ENCODE measurements at regions not wholly inside any gene's neighbourhood (a gene's known extent, or its start where the extent isn't known, plus 50 kb on each side); places are given as distances from the start of the nearest gene placed in this dataset.
"Not testable (repeated sequence)": the region's sequence is repeated elsewhere in the genome, so short reads cannot be mapped to it uniquely, and the experiment has no call there.

- Mint-ChIP-seq H3K27ac (no peak overlapping the region), H3K4me1 (no peaks in the 10 kb centered on the region), H3K4me3 (no peak overlapping the region), H3K36me3 (no peaks in the 10 kb centered on the region), H3K9me3 (peaks cover 12% of the 10 kb centered on the region)
- ATAC-seq = no peak
- no peak for DNase-seq (ENCODE audit: low spot score in 2 of 2)
Observed at GRCh38 chr4:188778905-188779304, 639.7 kb downstream of the TRIML1 start.

DNA sequence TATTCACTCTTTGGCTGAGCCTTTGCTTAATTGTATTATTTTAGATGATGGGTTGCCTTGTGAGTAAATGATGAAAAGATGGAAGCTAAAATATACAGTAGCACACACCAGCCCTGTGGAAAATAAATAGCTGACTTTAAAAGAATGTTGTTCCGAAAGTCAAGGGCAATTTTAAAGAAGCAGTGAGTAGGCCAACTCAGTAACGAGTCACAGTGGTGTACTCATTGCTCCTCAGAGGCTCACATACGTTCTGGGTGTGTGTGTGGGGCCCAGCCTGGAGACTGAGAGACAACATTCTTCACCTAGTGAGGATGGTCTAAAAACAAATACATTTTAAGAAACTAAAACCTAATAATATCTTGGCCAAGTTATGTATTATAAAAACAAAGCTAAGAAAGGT, 640.3 kb downstream of the TRIML1 start:
- H3K27ac Mint-ChIP-seq = no peak overlapping the region

DNA sequence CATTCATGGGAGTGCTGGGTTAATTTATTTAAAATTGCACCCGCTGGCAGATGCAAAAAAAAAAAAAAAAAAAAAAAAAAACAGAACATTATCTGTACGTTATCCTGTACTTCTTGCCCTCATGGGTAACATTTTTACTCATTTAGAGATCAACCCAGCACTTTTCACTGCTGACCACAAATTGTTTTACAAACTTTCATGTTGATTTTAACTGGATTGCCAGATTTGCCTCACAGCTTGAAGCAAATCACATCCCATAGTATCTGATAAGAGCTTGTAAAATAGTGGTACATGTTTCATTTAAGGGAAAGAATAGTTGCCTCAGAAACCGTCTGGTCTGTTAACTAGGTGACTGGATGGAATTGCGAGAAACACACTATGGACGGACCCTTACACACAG, 640.8 kb downstream of the TRIML1 start:
- ATAC-seq (no peak), DNase-seq (ENCODE audit: low spot score in 2 of 2) (no peak)
- Mint-ChIP-seq H3K9me3 (peaks cover 9% of the 10 kb centered on the region), H3K36me3 (no peaks in the 10 kb centered on the region), H3K4me1 (no peaks in the 10 kb centered on the region), H3K4me3 (no peak overlapping the region), H3K27ac (no peak overlapping the region)

More for the DNA sequence above, 640.3 kb downstream of the TRIML1 start:
- Mint-ChIP-seq H3K4me3 (no peak overlapping the region), H3K36me3 (no peaks in the 10 kb centered on the region), H3K4me1 (no peaks in the 10 kb centered on the region), H3K9me3 (peaks cover 9% of the 10 kb centered on the region)
- DNase-seq (ENCODE audit: low spot score in 2 of 2) (no peak), ATAC-seq (no peak)

DNA sequence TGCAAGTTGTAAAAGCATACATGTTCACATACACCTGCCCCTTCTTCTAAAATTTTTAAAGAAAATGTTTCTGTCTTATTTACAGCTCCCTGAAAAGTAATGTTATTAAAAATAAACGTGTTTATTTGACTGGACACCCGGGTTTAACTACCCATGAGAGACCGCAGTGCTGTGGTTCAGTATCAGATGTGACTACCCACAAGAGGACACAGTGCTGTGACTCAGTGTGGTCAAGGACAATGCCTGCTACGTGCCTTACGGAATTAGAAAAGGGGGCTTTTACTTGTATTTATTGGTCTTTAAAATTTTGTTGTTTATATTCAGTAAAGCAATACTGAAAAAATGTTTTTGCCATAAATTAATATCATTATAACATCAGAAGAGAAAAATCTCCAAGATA, 641.4 kb downstream of the TRIML1 start:
- ATAC-seq = no peak
- H3K4me1 Mint-ChIP-seq = no peaks in the 10 kb centered on the region
- peaks cover 11% of the 10 kb centered on the region for H3K9me3 Mint-ChIP-seq
- DNase-seq (ENCODE audit: low spot score in 2 of 2) = no peak
- no peaks in the 10 kb centered on the region for H3K36me3 Mint-ChIP-seq
- H3K4me3 Mint-ChIP-seq = no peak overlapping the region
- no peak overlapping the region for H3K27ac Mint-ChIP-seq

GRCh38 chr4:188781655-188782054, 642.4 kb downstream of the TRIML1 start:
- no peak overlapping the region for H3K4me3 Mint-ChIP-seq
- DNase-seq (ENCODE audit: low spot score in 2 of 2) (no peak), ATAC-seq (no peak)
- H3K36me3 Mint-ChIP-seq = no peaks in the 10 kb centered on the region
- no peak overlapping the region for H3K27ac Mint-ChIP-seq
- H3K4me1 Mint-ChIP-seq = no peaks in the 10 kb centered on the region
- H3K9me3 Mint-ChIP-seq = peaks cover 11% of the 10 kb centered on the region

DNA sequence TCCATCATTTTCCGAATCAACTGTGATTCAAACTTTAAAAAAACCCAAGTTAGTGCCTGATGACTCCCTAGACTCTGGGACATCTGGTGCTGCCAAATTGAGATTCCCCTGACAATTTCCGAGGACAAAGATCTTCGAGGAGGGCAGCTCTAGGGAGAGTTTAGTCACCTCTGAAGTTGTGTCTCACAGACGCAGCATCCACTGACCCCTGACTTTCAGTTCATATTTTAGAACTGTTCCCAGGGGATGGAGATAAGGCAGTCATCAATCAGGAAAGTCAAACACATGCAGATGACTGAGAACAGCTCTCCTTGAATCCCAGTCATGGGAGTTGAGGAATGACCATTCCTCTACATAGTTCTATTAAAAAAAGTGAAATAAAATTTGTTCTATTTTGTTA, 643.9 kb downstream of the TRIML1 start:
- Mint-ChIP-seq H3K9me3 (peaks cover 12% of the 10 kb centered on the region), H3K4me3 (no peak overlapping the region), H3K4me1 (no peaks in the 10 kb centered on the region), H3K27ac (no peak overlapping the region), H3K36me3 (no peaks in the 10 kb centered on the region)
- ATAC-seq (no peak), DNase-seq (ENCODE audit: low spot score in 2 of 2) (no peak)

DNA sequence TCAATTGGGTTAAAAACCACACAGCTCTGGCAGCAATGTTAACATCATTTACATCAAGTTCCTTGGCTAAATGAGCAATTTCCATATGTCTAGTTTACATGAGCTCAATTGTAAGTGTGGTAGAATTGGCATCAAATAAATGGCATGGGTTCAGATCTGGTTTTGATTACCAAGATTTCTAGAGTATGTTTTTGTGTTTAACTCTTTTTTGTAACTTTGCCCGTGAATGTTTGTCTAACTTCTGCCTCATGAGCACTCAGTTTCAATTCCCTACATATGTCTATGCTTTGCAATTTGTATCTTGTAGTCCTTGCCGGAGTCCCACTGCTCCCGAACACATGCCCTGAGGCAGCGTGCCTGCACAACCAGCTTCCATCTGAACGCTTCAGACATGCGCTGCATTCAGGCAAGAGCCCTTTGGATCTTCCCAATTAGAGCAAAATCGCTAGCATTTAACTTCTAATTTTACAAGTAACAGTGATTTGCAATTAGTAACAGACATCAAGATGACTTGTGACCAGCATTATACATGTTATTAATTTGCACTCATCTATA, 644.4 kb downstream of the TRIML1 start:
- H3K36me3 Mint-ChIP-seq = no peaks in the 10 kb centered on the region
- H3K4me1 Mint-ChIP-seq = no peaks in the 10 kb centered on the region
- peaks cover 12% of the 10 kb centered on the region for H3K9me3 Mint-ChIP-seq
- no peak overlapping the region for H3K27ac Mint-ChIP-seq
- DNase-seq (ENCODE audit: low spot score in 2 of 2) (no peak), ATAC-seq (no peak)
- no peak overlapping the region for H3K4me3 Mint-ChIP-seq

DNA sequence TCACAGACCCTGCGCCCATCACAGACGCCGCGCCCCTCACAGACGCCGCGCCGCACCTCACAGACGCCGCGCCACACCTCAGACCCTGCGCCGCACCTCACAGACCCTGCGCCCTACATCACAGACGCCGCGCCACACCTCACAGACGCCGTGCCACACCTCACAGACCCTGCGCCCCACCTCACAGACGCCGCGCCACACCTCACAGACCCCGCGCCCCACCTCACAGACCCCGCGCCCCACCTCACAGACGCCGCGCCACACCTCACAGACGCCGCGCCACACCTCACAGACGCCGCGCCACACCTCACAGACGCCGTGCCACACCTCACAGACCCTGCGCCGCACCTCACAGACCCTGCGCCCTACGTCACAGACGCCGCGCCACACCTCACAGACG, 657.4 kb downstream of the TRIML1 start:
- not testable (repeated sequence) for H3K27ac Mint-ChIP-seq; H3K4me3 Mint-ChIP-seq; DNase-seq (ENCODE audit: low spot score in 2 of 2); H3K4me1 Mint-ChIP-seq; ATAC-seq; H3K36me3 Mint-ChIP-seq
- peaks cover 13% of the 10 kb centered on the region for H3K9me3 Mint-ChIP-seq

DNA sequence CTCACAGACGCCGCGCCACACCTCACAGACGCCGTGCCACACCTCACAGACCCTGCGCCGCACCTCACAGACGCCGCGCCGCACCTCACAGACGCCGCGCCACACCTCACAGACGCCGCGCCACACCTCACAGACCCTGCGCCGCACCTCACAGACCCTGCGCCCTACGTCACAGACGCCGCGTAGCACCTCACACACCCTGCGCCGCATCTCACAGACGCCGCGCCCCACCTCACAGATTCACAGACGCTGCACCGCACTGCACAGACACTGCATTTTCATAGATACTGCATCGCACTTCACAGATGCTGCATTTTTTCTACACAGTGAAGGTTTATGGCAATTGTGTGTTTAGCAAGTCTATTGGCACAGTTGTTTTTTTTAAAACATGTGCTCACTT, 657.8 kb downstream of the TRIML1 start:
- H3K27ac Mint-ChIP-seq; H3K4me1 Mint-ChIP-seq; DNase-seq (ENCODE audit: low spot score in 2 of 2); H3K36me3 Mint-ChIP-seq; H3K4me3 Mint-ChIP-seq; ATAC-seq: not testable (repeated sequence)
- peaks cover 13% of the 10 kb centered on the region for H3K9me3 Mint-ChIP-seq

DNA sequence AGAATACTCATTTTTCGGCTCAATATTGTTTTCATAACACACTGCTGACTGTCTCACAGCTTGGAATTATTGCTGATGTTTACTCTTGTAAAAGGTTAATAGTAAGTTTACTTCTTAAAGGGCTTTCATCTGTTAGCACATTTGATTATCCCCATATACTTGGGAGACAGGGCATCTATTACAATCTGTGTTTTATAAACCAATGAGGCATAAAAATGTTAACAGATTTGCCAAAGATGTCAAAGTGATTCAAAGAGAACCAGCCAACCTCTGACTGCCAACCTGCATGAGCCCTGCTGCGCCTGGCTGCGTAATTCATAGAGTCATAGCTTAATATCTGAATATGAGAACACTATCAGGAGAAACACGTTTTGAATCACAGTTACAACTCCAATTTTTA, 665.6 kb downstream of the TRIML1 start:
- ATAC-seq (no peak), DNase-seq (ENCODE audit: low spot score in 2 of 2) (no peak)
- Mint-ChIP-seq H3K4me3 (no peak overlapping the region), H3K27ac (no peak overlapping the region), H3K36me3 (no peaks in the 10 kb centered on the region), H3K9me3 (peaks cover 14% of the 10 kb centered on the region), H3K4me1 (no peaks in the 10 kb centered on the region)

DNA sequence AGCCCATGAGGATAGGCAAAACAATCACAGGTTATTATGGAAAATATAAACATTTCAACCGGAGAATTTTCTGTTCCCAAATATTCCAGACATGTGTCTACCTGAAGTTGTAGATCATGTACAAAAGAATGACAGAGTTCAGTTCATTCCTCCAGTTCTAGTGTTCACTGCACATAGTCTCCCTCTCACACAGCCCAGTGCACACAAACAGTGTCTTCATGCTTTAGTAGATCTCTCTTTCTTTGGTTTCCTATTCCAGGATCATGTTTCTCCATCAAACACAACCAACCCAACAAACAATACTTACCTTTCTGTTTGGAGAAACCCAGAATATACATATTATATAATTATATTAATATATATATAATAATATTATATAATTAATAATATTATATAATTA, 671.9 kb downstream of the TRIML1 start:
- ATAC-seq = no peak
- DNase-seq (ENCODE audit: low spot score in 2 of 2) = no peak
- no peaks in the 10 kb centered on the region for H3K36me3 Mint-ChIP-seq
- H3K4me1 Mint-ChIP-seq = no peaks in the 10 kb centered on the region
- H3K4me3 Mint-ChIP-seq = no peak overlapping the region
- H3K27ac Mint-ChIP-seq = no peak overlapping the region
- peaks cover 14% of the 10 kb centered on the region for H3K9me3 Mint-ChIP-seq

DNA sequence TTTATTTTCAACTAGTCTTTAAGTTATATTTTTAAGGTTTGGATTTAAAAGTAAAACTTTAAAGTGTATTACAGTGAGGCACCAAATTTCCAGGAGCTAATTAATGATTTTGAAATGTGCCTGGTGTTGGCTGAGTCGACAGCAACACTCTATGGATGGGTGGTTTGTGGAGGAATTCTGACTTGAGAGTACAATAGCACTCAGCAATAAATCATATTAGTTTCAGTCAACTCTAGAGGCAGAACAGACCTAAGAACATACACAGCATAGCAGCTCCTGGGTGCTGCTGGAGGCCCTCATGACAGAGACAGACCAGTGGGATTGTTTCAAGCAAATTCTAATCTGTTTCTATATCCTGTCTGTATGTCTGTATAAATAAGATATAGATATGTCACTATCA, 673.4 kb downstream of the TRIML1 start:
- ATAC-seq = no peak
- H3K27ac Mint-ChIP-seq = no peak overlapping the region
- DNase-seq (ENCODE audit: low spot score in 2 of 2) = no peak
- no peaks in the 10 kb centered on the region for H3K36me3 Mint-ChIP-seq
- H3K4me3 Mint-ChIP-seq = no peak overlapping the region
- H3K4me1 Mint-ChIP-seq = no peaks in the 10 kb centered on the region
- H3K9me3 Mint-ChIP-seq = peaks cover 17% of the 10 kb centered on the region

GRCh38 chr4:188818300-188818699, 679.1 kb downstream of the TRIML1 start:
- H3K36me3 Mint-ChIP-seq = no peaks in the 10 kb centered on the region
- no peak overlapping the region for H3K4me3 Mint-ChIP-seq
- no peak overlapping the region for H3K27ac Mint-ChIP-seq
- ATAC-seq = no peak
- no peaks in the 10 kb centered on the region for H3K4me1 Mint-ChIP-seq
- H3K9me3 Mint-ChIP-seq = peaks cover 17% of the 10 kb centered on the region
- no peak for DNase-seq (ENCODE audit: low spot score in 2 of 2)

DNA sequence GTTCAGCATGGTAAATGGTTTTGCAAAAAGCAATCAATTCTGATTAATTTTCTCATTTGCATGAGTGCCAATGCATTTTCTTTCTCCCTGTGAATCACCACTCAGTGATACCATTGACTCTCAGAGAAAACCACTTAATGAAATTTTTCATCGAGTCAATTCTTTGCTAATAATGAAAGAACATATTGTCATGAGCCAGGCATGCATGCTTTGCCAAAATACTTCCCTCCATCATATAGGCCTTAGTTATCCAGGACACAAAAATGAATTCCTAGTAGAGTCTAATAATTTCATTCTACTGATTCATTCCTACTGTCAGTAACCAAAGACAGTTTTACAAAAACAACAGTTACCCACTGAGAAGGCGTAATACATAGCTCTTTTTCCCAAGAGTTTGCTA, 680.0 kb downstream of the TRIML1 start:
- H3K27ac Mint-ChIP-seq = no peak overlapping the region
- no peak overlapping the region for H3K4me3 Mint-ChIP-seq
- H3K4me1 Mint-ChIP-seq = no peaks in the 10 kb centered on the region
- peaks cover 12% of the 10 kb centered on the region for H3K9me3 Mint-ChIP-seq
- ATAC-seq (no peak), DNase-seq (ENCODE audit: low spot score in 2 of 2) (no peak)
- H3K36me3 Mint-ChIP-seq = no peaks in the 10 kb centered on the region

- DNase-seq (ENCODE audit: low spot score in 2 of 2) (no peak), ATAC-seq (no peak)
- Mint-ChIP-seq H3K4me3 (no peak overlapping the region), H3K9me3 (peaks cover 12% of the 10 kb centered on the region), H3K4me1 (no peaks in the 10 kb centered on the region), H3K27ac (no peak overlapping the region), H3K36me3 (no peaks in the 10 kb centered on the region)
Observed at GRCh38 chr4:188821500-188821899, 682.3 kb downstream of the TRIML1 start.

GRCh38 chr4:188822698-188823097, 683.5 kb downstream of the TRIML1 start:
- peaks cover 8% of the 10 kb centered on the region for H3K9me3 Mint-ChIP-seq
- no peak for ATAC-seq
- H3K4me3 Mint-ChIP-seq = no peak overlapping the region
- H3K4me1 Mint-ChIP-seq = no peaks in the 10 kb centered on the region
- no peaks in the 10 kb centered on the region for H3K36me3 Mint-ChIP-seq
- no peak for DNase-seq (ENCODE audit: low spot score in 2 of 2)
- no peak overlapping the region for H3K27ac Mint-ChIP-seq

- DNase-seq (ENCODE audit: low spot score in 2 of 2) = no peak
- Mint-ChIP-seq H3K4me1 (no peaks in the 10 kb centered on the region), H3K36me3 (no peaks in the 10 kb centered on the region), H3K9me3 (peaks cover 10% of the 10 kb centered on the region), H3K27ac (no peak overlapping the region), H3K4me3 (no peak overlapping the region)
- ATAC-seq = no peak
Observed at GRCh38 chr4:188824553-188824952, 685.3 kb downstream of the TRIML1 start.

All from stimulated activated effector memory CD8-positive, alpha-beta T cell treated with anti-CD3 and anti-CD28 coated beads, Interleukin-12 subunit alpha, Interleukin-12 subunit beta, amount 100 ng/mL, for 72 hours (primary cell).